Kidney epithelial cell (primary cell): ENCODE measurements at regions not wholly inside any gene's neighbourhood (a gene's known extent, or its start where the extent isn't known, plus 50 kb on each side); places are given as distances from the start of the nearest gene placed in this dataset.

ENCODE experiments used
- DNase-seq: peaks from one replicate; pipeline ENCODE4 v3.0.0-alpha.2; 2010; ENCODE audit warnings: low read depth
- H3K27me3 ChIP-seq: 2 replicates; pipeline ENCODE4 v1.6.0; 2011; ENCODE audit warnings: low read length; ENCODE audit not compliant: control insufficient read depth, insufficient read depth
- H3K36me3 ChIP-seq: 2 replicates; pipeline ENCODE4 v1.5.1; 2011; ENCODE audit warnings: low read length; ENCODE audit not compliant: control insufficient read depth, insufficient read depth
- H3K4me3 ChIP-seq: 2 replicates; pipeline ENCODE4 v1.5.1; 2011; ENCODE audit warnings: low read depth, mild to moderate bottlenecking, control low read depth, low read length
- TF ChIP-seq, protein P1 (sequence below): IDR thresholded peaks from 2 replicates; pipeline ENCODE4 v1.5.1; 2011; ENCODE audit warnings: mild to moderate bottlenecking, moderate library complexity, low read length, control low read depth, inconsistent platforms; ENCODE audit not compliant: insufficient read depth, poor library complexity, severe bottlenecking

DNA sequence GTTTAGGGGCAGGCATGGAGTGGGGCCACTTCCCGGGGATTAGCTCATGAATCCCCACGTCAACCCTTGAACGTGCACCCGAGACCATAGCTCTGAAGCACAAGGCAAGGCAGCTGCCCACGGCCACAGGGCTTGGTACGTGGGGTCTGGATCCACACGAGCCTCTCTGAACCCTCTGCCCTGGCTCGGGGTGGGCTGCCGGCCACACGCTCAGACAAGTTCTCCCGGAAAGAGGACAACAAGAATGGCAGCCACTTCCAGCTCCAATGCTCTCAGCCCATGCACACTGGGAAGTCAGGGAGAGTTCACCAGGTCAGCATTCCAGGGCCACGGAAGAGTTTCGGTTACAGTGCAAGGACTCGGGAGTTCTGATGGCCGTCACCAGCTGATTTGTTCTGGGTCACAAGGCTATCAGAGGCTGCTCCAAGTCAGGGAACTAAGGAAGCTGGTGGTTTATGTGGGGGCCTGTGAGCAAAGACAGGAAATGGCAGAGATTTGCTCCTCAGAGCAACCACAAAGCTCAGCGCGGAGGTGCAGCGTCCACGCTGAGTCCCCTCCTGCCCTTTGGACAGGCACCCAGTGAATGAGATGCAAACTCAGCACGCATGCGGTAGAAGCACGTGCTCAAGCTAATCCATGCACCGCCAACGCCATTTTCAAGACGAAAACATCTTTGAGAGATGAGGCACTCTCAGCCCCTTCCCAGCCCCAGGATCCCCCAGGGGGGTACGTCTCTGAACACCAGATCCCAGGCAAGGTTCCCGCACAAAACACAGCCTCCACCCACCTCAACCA lies 356.4 kb downstream of the FOXL1 start:
- Histone ChIP-seq H3K36me3 (no peaks in the 10 kb centered on the region), H3K27me3 (peaks cover 6% of the 10 kb centered on the region), H3K4me3 (no peak overlapping the region)
- TF ChIP-seq, protein P1, sequence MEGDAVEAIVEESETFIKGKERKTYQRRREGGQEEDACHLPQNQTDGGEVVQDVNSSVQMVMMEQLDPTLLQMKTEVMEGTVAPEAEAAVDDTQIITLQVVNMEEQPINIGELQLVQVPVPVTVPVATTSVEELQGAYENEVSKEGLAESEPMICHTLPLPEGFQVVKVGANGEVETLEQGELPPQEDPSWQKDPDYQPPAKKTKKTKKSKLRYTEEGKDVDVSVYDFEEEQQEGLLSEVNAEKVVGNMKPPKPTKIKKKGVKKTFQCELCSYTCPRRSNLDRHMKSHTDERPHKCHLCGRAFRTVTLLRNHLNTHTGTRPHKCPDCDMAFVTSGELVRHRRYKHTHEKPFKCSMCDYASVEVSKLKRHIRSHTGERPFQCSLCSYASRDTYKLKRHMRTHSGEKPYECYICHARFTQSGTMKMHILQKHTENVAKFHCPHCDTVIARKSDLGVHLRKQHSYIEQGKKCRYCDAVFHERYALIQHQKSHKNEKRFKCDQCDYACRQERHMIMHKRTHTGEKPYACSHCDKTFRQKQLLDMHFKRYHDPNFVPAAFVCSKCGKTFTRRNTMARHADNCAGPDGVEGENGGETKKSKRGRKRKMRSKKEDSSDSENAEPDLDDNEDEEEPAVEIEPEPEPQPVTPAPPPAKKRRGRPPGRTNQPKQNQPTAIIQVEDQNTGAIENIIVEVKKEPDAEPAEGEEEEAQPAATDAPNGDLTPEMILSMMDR = no peak
- no peak for DNase-seq

DNA sequence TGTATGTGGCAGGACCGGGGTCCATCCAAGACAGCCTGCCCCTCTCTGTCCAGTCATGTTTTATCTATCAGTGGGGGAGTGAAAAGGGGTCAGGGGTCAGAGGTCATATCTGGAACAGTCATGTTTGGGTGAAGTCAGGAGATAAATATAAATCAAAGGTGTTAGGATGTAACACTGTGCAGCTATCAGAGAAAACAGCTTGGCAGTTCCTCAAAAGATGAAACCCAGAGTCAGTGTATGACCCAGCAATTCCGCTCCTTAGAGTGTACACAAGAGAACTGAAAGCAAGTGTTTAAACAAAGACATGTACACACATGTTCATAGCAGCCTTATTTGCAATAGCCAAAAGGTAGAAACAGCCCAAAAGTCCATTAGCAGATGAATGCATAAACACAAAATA lies 361.3 kb downstream of the FOXL1 start:
- no peak for DNase-seq
- Histone ChIP-seq H3K36me3 (no peaks in the 10 kb centered on the region), H3K27me3 (peaks cover 6% of the 10 kb centered on the region), H3K4me3 (no peak overlapping the region)
- TF ChIP-seq, protein P1 = no peak

DNA sequence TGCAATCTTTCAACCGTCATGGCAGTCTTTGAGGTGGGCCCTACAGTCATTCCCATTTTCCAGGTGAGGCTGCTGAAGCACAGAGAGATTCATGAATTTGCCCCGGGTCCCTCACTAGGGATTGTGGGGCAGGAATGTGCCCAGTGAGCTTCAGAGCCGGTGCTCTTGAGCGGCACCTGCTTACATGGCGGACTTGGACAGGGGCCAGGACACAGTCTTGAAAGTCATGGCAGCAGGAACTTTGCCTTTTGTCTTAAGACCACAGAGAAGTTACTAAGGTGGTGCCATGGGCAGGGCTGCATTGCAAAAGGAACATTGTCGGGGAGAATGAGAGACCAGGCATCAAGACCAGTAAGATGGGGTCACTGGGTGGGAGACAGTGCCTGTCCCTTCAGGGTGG lies 363.4 kb downstream of the FOXL1 start:
- no peak for DNase-seq
- Histone ChIP-seq H3K27me3 (peaks cover 2% of the 10 kb centered on the region), H3K4me3 (no peak overlapping the region), H3K36me3 (no peaks in the 10 kb centered on the region)
- TF ChIP-seq, protein P1 = no peak

DNA sequence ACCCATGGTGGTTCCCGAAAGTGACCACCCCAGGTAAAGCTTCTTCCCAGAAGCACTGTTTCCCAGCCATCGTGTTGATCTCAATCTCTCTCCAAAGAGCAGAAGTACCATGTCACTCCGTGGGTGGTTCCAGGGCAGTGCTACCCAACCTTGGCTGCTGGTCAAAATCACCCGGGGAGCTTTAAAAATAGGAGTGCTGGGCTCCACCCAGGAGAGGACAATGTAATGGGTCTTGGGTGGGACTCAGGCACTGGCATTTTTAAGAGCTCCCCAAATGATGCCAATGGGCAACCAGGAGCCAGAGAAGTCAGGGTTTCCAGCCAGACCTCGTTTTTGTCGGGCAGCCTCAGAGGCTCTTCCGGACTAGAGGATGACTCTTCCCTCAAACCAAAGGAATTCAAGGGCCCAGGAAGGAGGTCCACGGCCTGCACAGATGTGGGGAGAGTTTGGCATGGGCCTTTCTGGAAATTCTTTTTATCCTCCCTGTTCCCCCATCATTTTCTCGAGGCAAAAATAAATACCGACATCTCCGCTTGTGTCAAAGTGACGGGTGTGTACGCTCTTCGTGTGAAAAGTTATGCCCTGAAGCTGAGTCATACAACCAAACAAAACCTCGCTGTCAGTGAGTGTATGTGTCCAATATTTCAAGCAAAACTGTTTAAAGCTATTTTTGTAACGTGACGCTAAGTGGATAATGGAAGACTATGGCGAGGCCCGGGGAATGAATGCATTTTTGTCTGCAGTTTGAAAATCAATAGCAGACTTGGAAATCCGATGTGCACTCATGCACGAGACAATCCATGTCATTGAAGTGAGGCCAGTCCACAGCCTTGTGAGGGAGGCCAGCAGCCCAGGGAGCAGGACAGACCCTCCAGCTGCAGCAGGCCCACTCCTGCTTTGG lies 364.1 kb downstream of the FOXL1 start:
- TF ChIP-seq, protein P1 = no peak
- Histone ChIP-seq H3K36me3 (no peaks in the 10 kb centered on the region), H3K27me3 (peaks cover 2% of the 10 kb centered on the region), H3K4me3 (no peak overlapping the region)
- no peak for DNase-seq

DNA sequence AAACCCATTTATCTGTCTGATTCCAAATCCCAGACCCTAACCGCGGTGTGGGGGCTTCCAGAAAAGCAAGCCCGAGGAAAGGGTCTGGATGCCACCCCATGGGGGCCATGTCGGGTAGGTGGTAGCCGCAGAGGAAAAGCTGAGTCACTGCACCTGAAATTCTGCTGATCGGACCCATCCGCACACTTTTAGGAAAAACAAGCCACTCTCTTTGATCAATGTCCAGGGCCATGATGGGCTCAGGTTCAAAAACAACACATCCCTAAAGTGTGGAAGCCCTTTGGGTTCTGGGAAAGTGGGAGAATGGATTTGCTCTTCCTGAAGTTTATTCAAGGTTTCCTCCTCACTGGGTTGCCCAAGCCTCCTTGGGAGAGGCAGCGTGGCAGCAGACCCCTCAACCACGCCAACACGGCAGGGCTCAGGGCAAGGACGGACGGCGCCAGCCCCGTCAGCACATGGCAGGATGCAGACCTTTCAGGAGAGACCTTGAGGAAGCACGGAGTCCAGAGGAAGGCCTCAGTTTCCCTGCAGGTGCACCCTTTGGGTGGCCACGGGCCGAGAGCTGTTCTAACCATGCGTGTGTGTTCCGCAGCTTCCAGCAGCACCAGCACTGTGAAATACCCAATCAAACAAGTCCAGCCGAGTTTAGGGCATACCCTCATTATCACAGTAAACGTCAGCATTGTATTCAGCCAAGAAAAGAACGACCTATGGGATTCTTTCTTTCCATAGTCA lies 367.0 kb downstream of the FOXL1 start:
- TF ChIP-seq, protein P1 = no peak
- DNase-seq = no peak
- Histone ChIP-seq H3K27me3 (no peaks in the 10 kb centered on the region), H3K36me3 (no peaks in the 10 kb centered on the region), H3K4me3 (no peak overlapping the region)
